ENCODE measurements at regions not wholly inside any gene's neighbourhood (a gene's known extent, or its start where the extent isn't known, plus 50 kb on each side); places are given as distances from the start of the nearest gene placed in this dataset.

GRCh38 chr2:8418721-8419120 lies 263.1 kb upstream of the ID2 start:
- no peak overlapping the region for H3K4me3 Mint-ChIP-seq
- no peak overlapping the region for H3K27ac Mint-ChIP-seq
- H3K27me3 Mint-ChIP-seq: no peaks in the 10 kb centered on the region
- H3K27me3 ChIP-seq (ENCODE audit: control insufficient read depth, insufficient read depth, low read length): no peaks in the 10 kb centered on the region
- no peak overlapping the region for H3K27ac ChIP-seq (ENCODE audit: insufficient read depth, low read length, poor library complexity, severe bottlenecking)
- no peaks in the 10 kb centered on the region for H3K9me3 ChIP-seq (ENCODE audit: control insufficient read depth in 2 of 2, low read length in 2 of 2)
- peaks cover 0 to 2% (median 0%) of the 10 kb centered on the region in 7 donors for H3K9me3 Mint-ChIP-seq
- DNase-seq (no peak), ATAC-seq (ENCODE audit: low read depth in 2 of 2) (no peak)
- no peaks in the 10 kb centered on the region for H3K4me1 ChIP-seq (ENCODE audit: control insufficient read depth, insufficient read depth, low read length, poor library complexity, severe bottlenecking)
- no peak overlapping the region for H3K4me3 ChIP-seq (ENCODE audit: low read depth, low read length)
- H3K36me3 ChIP-seq (ENCODE audit: control insufficient read depth, insufficient read depth, low read length): no peaks in the 10 kb centered on the region
- no peaks in the 10 kb centered on the region for H3K4me1 Mint-ChIP-seq
- no peaks in the 10 kb centered on the region for H3K36me3 Mint-ChIP-seq

- H3K9me3 Mint-ChIP-seq: peaks cover 0 to 2% (median 0%) of the 10 kb centered on the region in 7 donors
- H3K27me3 ChIP-seq (ENCODE audit: control insufficient read depth, insufficient read depth, low read length): no peaks in the 10 kb centered on the region
- H3K27ac ChIP-seq (ENCODE audit: insufficient read depth, low read length, poor library complexity, severe bottlenecking): no peak overlapping the region
- ATAC-seq (ENCODE audit: low read depth in 2 of 2): no peak
- H3K27ac Mint-ChIP-seq: peak overlapping the region in 1 of 3 donors; percentile 46
- H3K4me3 Mint-ChIP-seq: no peak overlapping the region
- no peaks in the 10 kb centered on the region for H3K27me3 Mint-ChIP-seq
- H3K9me3 ChIP-seq (ENCODE audit: control insufficient read depth in 2 of 2, low read length in 2 of 2): no peaks in the 10 kb centered on the region
- H3K36me3 Mint-ChIP-seq: no peaks in the 10 kb centered on the region
- H3K36me3 ChIP-seq (ENCODE audit: control insufficient read depth, insufficient read depth, low read length): no peaks in the 10 kb centered on the region
- peaks cover 0 to 2% (median 0%) of the 10 kb centered on the region in 4 donors for H3K4me1 Mint-ChIP-seq
- no peak overlapping the region for H3K4me3 ChIP-seq (ENCODE audit: low read depth, low read length)
- H3K4me1 ChIP-seq (ENCODE audit: control insufficient read depth, insufficient read depth, low read length, poor library complexity, severe bottlenecking): no peaks in the 10 kb centered on the region
- no peak for DNase-seq
These were observed 260.0 kb upstream of the ID2 start for GRCh38 chr2:8421658-8422449.

DNA sequence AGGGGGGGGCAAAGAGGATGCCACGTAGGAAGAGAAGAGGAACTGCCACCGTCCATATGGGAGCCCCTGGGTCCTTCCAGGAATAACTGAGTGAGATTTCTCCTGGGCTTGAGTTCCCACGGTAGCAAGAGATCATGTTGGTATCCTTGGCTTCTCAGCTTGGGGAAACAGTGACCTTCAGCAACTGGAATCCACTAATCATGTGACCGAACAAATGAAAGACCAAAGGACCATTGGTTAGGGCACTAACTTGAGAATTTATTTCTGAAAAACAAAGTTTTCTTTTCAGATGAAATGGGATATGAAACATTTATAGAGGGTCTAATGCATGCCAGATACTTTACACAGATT lies 259.4 kb upstream of the ID2 start:
- Histone ChIP-seq H3K9me3 (ENCODE audit: control insufficient read depth in 2 of 2, low read length in 2 of 2) (no peaks in the 10 kb centered on the region), H3K27me3 (ENCODE audit: control insufficient read depth, insufficient read depth, low read length) (no peaks in the 10 kb centered on the region), H3K36me3 (ENCODE audit: control insufficient read depth, insufficient read depth, low read length) (no peaks in the 10 kb centered on the region), H3K27ac (ENCODE audit: insufficient read depth, low read length, poor library complexity, severe bottlenecking) (no peak overlapping the region), H3K4me3 (ENCODE audit: low read depth, low read length) (no peak overlapping the region), H3K4me1 (ENCODE audit: control insufficient read depth, insufficient read depth, low read length, poor library complexity, severe bottlenecking) (no peaks in the 10 kb centered on the region)
- H3K4me1 Mint-ChIP-seq: peaks cover 0 to 2% (median 0%) of the 10 kb centered on the region in 4 donors
- H3K27ac Mint-ChIP-seq: no peak overlapping the region
- no peaks in the 10 kb centered on the region for H3K27me3 Mint-ChIP-seq
- no peak for ATAC-seq (ENCODE audit: low read depth in 2 of 2)
- DNase-seq: no peak
- no peaks in the 10 kb centered on the region for H3K36me3 Mint-ChIP-seq
- H3K9me3 Mint-ChIP-seq: peaks cover 0 to 2% (median 0%) of the 10 kb centered on the region in 7 donors
- no peak overlapping the region for H3K4me3 Mint-ChIP-seq

- no peaks in the 10 kb centered on the region for H3K36me3 ChIP-seq (ENCODE audit: control insufficient read depth, insufficient read depth, low read length)
- Mint-ChIP-seq H3K36me3 (no peaks in the 10 kb centered on the region), H3K4me1 (peaks cover 0 to 9% (median under 1%) of the 10 kb centered on the region in 4 donors), H3K27ac (no peak overlapping the region), H3K9me3 (peaks cover 0 to 1% (median 0%) of the 10 kb centered on the region in 7 donors), H3K4me3 (no peak overlapping the region), H3K27me3 (no peaks in the 10 kb centered on the region)
- ATAC-seq (ENCODE audit: low read depth in 2 of 2): no peak
- no peaks in the 10 kb centered on the region for H3K9me3 ChIP-seq (ENCODE audit: control insufficient read depth in 2 of 2, low read length in 2 of 2)
- no peaks in the 10 kb centered on the region for H3K4me1 ChIP-seq (ENCODE audit: control insufficient read depth, insufficient read depth, low read length, poor library complexity, severe bottlenecking)
- DNase-seq: no peak
- no peaks in the 10 kb centered on the region for H3K27me3 ChIP-seq (ENCODE audit: control insufficient read depth, insufficient read depth, low read length)
- no peak overlapping the region for H3K27ac ChIP-seq (ENCODE audit: insufficient read depth, low read length, poor library complexity, severe bottlenecking)
- H3K4me3 ChIP-seq (ENCODE audit: low read depth, low read length): no peak overlapping the region
These were observed 256.6 kb upstream of the ID2 start for GRCh38 chr2:8424997-8425900.

- H3K36me3 Mint-ChIP-seq: no peaks in the 10 kb centered on the region
- ATAC-seq (ENCODE audit: low read depth in 2 of 2) (no peak), DNase-seq (no peak)
- Histone ChIP-seq H3K4me1 (ENCODE audit: control insufficient read depth, insufficient read depth, low read length, poor library complexity, severe bottlenecking) (no peaks in the 10 kb centered on the region), H3K9me3 (ENCODE audit: control insufficient read depth in 2 of 2, low read length in 2 of 2) (no peaks in the 10 kb centered on the region), H3K36me3 (ENCODE audit: control insufficient read depth, insufficient read depth, low read length) (no peaks in the 10 kb centered on the region), H3K27me3 (ENCODE audit: control insufficient read depth, insufficient read depth, low read length) (no peaks in the 10 kb centered on the region), H3K27ac (ENCODE audit: insufficient read depth, low read length, poor library complexity, severe bottlenecking) (no peak overlapping the region), H3K4me3 (ENCODE audit: low read depth, low read length) (no peak overlapping the region)
- H3K9me3 Mint-ChIP-seq: no peaks in the 10 kb centered on the region
- H3K27ac Mint-ChIP-seq: no peak overlapping the region
- H3K27me3 Mint-ChIP-seq: no peaks in the 10 kb centered on the region
- no peak overlapping the region for H3K4me3 Mint-ChIP-seq
- peaks cover 0 to 9% (median under 1%) of the 10 kb centered on the region in 4 donors for H3K4me1 Mint-ChIP-seq
These were observed 255.3 kb upstream of the ID2 start for GRCh38 chr2:8426550-8426949.

GRCh38 chr2:8427211-8427610 lies 254.6 kb upstream of the ID2 start:
- Histone ChIP-seq H3K27ac (ENCODE audit: insufficient read depth, low read length, poor library complexity, severe bottlenecking) (no peak overlapping the region), H3K27me3 (ENCODE audit: control insufficient read depth, insufficient read depth, low read length) (no peaks in the 10 kb centered on the region), H3K4me1 (ENCODE audit: control insufficient read depth, insufficient read depth, low read length, poor library complexity, severe bottlenecking) (no peaks in the 10 kb centered on the region), H3K9me3 (ENCODE audit: control insufficient read depth in 2 of 2, low read length in 2 of 2) (no peaks in the 10 kb centered on the region), H3K36me3 (ENCODE audit: control insufficient read depth, insufficient read depth, low read length) (no peaks in the 10 kb centered on the region), H3K4me3 (ENCODE audit: low read depth, low read length) (no peak overlapping the region)
- Mint-ChIP-seq H3K4me1 (peaks cover 0 to 9% (median under 1%) of the 10 kb centered on the region in 4 donors), H3K36me3 (no peaks in the 10 kb centered on the region), H3K4me3 (no peak overlapping the region), H3K27me3 (no peaks in the 10 kb centered on the region), H3K27ac (no peak overlapping the region), H3K9me3 (no peaks in the 10 kb centered on the region)
- ATAC-seq (ENCODE audit: low read depth in 2 of 2) (no peak), DNase-seq (no peak)

GRCh38 chr2:8430628-8431027 lies 251.2 kb upstream of the ID2 start:
- Histone ChIP-seq H3K36me3 (ENCODE audit: control insufficient read depth, insufficient read depth, low read length) (no peaks in the 10 kb centered on the region), H3K9me3 (ENCODE audit: control insufficient read depth in 2 of 2, low read length in 2 of 2) (no peaks in the 10 kb centered on the region), H3K27ac (ENCODE audit: insufficient read depth, low read length, poor library complexity, severe bottlenecking) (no peak overlapping the region), H3K4me3 (ENCODE audit: low read depth, low read length) (no peak overlapping the region), H3K4me1 (ENCODE audit: control insufficient read depth, insufficient read depth, low read length, poor library complexity, severe bottlenecking) (peaks cover 11% of the 10 kb centered on the region), H3K27me3 (ENCODE audit: control insufficient read depth, insufficient read depth, low read length) (no peaks in the 10 kb centered on the region)
- DNase-seq (no peak), ATAC-seq (ENCODE audit: low read depth in 2 of 2) (no peak)
- Mint-ChIP-seq H3K27ac (no peak overlapping the region), H3K4me3 (no peak overlapping the region), H3K36me3 (peaks cover 3% of the 10 kb centered on the region), H3K27me3 (no peaks in the 10 kb centered on the region), H3K9me3 (peaks cover 0 to 3% (median 0%) of the 10 kb centered on the region in 7 donors), H3K4me1 (peaks cover 9 to 15% (median 12%) of the 10 kb centered on the region in 4 donors)
